ENCODE measurements at regions not wholly inside any gene's neighbourhood (a gene's known extent, or its start where the extent isn't known, plus 50 kb on each side); places are given as distances from the start of the nearest gene placed in this dataset.

DNA sequence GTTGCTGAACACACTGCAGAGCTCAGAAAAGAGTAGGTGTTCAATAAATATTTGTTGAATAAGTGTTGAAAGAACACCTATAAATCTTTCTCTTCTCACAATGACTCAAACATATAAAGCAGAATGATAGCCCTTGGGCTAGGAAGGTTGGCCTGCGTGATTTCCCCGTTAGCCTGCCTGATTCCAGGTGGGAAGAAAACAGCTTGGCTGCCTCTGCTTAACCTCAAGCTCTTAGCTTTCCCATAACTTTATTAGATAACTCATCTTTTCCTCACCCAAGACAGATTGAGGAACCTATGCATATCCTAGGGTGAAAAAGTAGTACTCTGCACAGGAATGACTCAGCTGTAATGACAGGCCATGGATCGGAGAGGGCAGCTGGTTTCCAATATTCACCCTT is 300.3 kb upstream of the ID4 start:
- Mint-ChIP-seq H3K27ac (no peak overlapping the region), H3K36me3 (ENCODE audit: low read depth) (peaks cover 14% of the 10 kb centered on the region), H3K9me3 (no peaks in the 10 kb centered on the region), H3K4me3 (no peak overlapping the region), H3K4me1 (no peaks in the 10 kb centered on the region), H3K27me3 (ENCODE audit: low read depth, poor library complexity) (no peaks in the 10 kb centered on the region)
- no peak for DNase-seq
- TF ChIP-seq, protein P1, sequence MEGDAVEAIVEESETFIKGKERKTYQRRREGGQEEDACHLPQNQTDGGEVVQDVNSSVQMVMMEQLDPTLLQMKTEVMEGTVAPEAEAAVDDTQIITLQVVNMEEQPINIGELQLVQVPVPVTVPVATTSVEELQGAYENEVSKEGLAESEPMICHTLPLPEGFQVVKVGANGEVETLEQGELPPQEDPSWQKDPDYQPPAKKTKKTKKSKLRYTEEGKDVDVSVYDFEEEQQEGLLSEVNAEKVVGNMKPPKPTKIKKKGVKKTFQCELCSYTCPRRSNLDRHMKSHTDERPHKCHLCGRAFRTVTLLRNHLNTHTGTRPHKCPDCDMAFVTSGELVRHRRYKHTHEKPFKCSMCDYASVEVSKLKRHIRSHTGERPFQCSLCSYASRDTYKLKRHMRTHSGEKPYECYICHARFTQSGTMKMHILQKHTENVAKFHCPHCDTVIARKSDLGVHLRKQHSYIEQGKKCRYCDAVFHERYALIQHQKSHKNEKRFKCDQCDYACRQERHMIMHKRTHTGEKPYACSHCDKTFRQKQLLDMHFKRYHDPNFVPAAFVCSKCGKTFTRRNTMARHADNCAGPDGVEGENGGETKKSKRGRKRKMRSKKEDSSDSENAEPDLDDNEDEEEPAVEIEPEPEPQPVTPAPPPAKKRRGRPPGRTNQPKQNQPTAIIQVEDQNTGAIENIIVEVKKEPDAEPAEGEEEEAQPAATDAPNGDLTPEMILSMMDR (IDR thresholded peaks at IDR 0.05), result no peak

DNA sequence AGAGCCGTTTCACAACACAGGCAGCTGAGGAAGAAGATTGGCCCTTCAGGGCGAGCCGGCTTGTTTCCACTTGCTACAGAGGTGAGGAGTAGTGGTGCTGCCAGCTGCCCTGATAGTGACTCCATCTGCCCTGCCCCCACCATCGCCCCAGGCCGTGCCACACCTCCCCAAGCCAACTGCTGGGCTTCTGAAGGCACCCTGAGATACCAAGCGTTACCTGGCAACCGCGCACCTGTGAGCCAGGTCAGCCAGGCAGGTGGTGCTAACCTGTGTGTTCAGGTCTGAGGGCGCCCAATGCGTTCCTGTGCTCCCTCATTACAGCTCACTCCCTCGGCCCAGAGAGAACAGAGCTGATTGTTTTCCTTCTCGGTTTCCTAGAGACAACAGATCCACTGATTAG is 299.1 kb upstream of the ID4 start:
- DNase-seq, result no peak
- no peaks in the 10 kb centered on the region for H3K9me3 Mint-ChIP-seq
- H3K36me3 Mint-ChIP-seq (ENCODE audit: low read depth), result peaks cover 14% of the 10 kb centered on the region
- H3K27me3 Mint-ChIP-seq (ENCODE audit: low read depth, poor library complexity), result no peaks in the 10 kb centered on the region
- TF ChIP-seq, protein P1 (IDR thresholded peaks at IDR 0.05), result no peak
- H3K4me1 Mint-ChIP-seq, result no peaks in the 10 kb centered on the region
- no peak overlapping the region for H3K4me3 Mint-ChIP-seq
- no peak overlapping the region for H3K27ac Mint-ChIP-seq

DNA sequence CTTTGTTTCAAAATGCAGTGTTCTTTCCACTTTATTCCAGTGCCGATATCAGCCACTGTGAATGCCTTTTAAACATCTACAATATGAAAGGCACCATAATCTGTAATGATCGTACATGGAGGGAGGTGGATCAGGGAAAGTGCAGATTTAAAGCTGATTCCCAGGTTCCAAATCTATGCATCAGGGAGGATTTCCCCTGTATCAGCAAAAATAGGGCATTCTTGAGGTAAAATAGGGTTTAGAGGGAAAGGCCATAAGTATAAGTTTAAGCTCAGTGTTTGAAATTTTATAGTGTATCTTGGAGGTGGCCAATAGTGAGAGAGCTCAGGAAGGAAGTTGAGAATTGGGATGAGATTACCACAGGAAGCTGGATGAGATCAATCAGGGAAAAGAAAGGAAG is 289.7 kb upstream of the ID4 start:
- Mint-ChIP-seq H3K4me1 (peaks cover 6% of the 10 kb centered on the region), H3K36me3 (ENCODE audit: low read depth) (no peaks in the 10 kb centered on the region), H3K27me3 (ENCODE audit: low read depth, poor library complexity) (no peaks in the 10 kb centered on the region), H3K27ac (no peak overlapping the region), H3K9me3 (no peaks in the 10 kb centered on the region), H3K4me3 (no peak overlapping the region)
- TF ChIP-seq, protein P1 (IDR thresholded peaks at IDR 0.05), result no peak
- no peak for DNase-seq

DNA sequence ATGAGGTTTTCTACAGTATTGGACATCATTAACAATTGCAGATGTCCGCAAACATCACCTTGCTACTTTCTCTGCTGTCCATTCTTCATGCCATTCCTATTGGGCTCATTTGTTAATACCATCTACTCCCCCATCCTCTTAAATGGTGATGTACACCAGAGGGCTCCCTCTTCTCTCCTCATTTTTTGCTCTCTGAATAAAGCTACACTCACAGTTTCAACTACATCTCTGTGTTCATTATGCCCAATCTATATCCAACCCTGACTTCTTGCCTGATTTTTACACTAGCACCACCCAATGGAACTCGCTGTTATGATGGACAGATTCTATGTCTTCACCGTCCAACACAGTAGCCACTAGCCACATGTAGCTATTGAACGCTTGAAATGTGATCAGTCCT is 288.1 kb upstream of the ID4 start:
- Mint-ChIP-seq H3K4me3 (no peak overlapping the region), H3K36me3 (ENCODE audit: low read depth) (no peaks in the 10 kb centered on the region), H3K27ac (no peak overlapping the region), H3K27me3 (ENCODE audit: low read depth, poor library complexity) (no peaks in the 10 kb centered on the region), H3K4me1 (peaks cover 6% of the 10 kb centered on the region), H3K9me3 (no peaks in the 10 kb centered on the region)
- TF ChIP-seq, protein P1 (IDR thresholded peaks at IDR 0.05), result no peak
- no peak for DNase-seq

DNA sequence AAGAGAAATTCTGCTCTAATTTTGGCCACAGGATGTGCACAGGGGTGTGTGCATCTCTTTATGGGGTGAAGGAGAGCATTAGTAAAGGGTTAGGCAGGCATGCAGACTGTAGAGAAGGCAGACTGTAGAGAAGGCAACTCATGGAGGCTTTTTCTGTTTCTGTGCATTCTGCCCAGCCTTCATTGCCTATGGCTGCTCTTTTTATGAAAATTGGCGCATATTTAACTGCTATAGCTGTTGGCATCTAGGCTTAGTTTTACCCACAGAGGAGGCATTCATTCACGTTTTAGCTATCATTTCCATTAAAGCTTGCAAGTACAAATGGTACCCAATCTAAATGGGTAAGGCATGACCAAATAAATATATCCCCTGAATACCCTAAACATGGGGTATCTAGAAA is 286.8 kb upstream of the ID4 start:
- TF ChIP-seq, protein P1 (IDR thresholded peaks at IDR 0.05), result no peak
- Mint-ChIP-seq H3K27ac (no peak overlapping the region), H3K9me3 (no peaks in the 10 kb centered on the region), H3K27me3 (ENCODE audit: low read depth, poor library complexity) (no peaks in the 10 kb centered on the region), H3K36me3 (ENCODE audit: low read depth) (no peaks in the 10 kb centered on the region), H3K4me1 (peaks cover 4% of the 10 kb centered on the region), H3K4me3 (no peak overlapping the region)
- DNase-seq, result no peak

DNA sequence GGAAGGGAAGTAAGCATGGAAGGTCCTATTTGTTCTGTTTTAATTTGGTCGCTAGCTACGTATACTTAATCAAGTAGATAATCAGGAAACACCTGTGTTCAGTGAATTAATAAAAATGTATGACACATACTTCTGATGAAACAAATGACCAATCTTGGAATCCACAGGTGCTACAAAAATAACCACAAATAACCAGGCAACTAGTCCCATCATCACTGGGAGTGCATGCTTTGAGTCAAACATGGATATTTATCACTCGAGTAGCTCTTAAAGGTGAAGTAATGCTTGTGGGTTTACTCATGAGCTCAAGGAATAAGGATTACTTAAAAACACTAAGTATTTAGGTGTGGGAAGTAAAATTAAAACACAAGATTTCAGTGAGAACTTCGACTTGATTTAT is 285.6 kb upstream of the ID4 start:
- Mint-ChIP-seq H3K36me3 (ENCODE audit: low read depth) (no peaks in the 10 kb centered on the region), H3K4me1 (no peaks in the 10 kb centered on the region), H3K9me3 (no peaks in the 10 kb centered on the region), H3K27me3 (ENCODE audit: low read depth, poor library complexity) (no peaks in the 10 kb centered on the region), H3K27ac (no peak overlapping the region), H3K4me3 (no peak overlapping the region)
- TF ChIP-seq, protein P1 (IDR thresholded peaks at IDR 0.05), result no peak
- no peak for DNase-seq

Measured in nephron progenitor cell (in vitro differentiated cells).